HG02981 (cell line): ENCODE measurements at regions not wholly inside any gene's neighbourhood (a gene's known extent, or its start where the extent isn't known, plus 50 kb on each side); places are given as distances from the start of the nearest gene placed in this dataset.
A peak's percentile ranks its signal among the peaks of the same experiment; 100 is the strongest.
"Not testable (repeated sequence)": the region's sequence is repeated elsewhere in the genome, so short reads cannot be mapped to it uniquely, and the experiment has no call there.

Experiments used
- ATAC-seq: cut with Tn5 transposase; IDR thresholded peaks from one replicate; pipeline ENCODE4 v1.9.1; 2021; ENCODE audit warnings: mild to moderate bottlenecking, moderate library complexity; ENCODE audit not compliant: unreplicated experiment

DNA sequence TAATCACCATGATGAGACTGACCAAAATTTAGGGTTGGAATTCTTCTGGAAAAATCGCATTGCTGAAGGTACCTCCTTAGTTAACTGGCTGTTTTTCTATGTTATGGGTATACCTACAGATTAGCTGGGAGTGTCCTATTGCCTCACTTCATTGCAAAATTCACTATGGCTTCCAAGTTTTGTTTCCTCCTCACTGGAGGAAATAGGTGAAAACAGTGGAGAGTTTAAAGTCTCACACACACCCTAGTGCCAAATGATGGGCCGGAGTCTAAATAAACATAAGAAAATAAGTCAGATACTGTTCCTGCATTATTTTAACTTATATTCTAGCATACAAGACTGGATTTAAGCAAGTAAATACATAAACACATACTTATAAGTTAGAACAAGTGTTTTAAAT lies 98.2 kb downstream of the AHR start:
- ATAC-seq = no peak

DNA sequence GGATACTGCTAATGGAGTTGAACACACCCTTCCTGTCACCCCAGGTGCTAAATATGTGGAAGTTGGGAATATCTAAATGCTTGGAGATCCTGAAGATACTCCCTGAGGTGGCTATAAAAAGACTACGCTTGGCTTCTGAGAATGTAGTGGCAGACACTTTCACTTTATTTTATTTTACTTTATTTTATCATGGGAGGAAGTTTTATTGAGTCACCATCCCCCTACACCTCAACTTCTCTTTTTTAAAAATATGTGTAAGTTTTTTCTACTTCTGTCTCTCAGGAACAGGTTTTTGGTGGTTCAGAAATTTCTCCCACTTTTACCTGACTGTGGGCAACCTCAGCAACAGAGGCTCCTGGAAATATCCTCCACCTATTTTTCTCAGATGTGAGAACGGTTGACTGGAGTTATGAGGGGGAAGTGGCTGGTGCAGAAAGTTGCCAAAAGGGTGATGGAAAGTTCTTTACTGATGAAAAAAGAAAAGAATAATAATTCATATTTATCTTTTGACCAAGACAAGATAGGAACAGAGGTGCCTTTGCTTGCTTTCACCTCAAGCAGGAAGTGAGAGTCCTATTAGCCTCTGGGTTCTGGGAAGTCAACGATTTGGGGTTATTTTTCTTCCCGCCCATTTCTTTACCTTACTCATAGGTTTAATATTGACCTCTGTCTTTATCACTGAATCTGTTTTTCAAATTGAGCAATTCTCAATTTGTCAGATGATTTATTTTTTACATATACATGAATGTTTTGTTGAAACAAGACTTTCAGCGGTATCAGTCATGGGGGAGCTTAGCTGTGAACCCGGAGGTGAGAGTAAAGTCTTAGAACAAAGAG lies 103.6 kb downstream of the AHR start:
- peak; percentile 67 for ATAC-seq

DNA sequence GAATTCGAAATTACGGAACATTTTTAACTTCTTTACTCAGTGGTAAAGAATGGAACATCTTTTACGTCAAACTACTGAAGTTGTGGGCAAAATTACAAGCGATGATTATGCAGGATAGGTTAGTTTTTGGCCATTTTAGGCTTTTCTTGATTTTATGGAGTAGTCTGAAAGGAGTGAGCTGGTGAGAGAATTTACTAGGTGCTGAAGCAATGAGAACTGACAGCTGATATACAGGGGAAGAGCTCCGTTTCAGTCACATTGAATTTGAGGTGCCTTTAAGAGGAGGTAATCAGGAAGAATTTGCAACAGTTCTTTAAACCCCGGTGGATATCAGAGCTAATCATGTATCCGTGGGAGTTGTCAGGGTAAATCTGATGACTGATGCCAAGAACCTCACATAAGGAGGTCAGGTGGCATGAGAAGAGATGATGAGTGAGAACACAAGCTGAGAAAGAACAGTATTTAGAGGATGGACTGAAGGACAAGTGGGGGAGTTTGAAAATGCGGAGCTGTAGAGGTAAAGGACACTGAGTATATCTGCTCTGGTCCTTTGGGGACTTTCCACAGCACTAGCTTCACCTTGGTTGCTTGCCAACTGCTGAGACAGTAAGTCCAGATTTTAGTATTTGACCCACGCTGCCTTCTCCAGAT lies 104.3 kb downstream of the AHR start:
- ATAC-seq = peak; percentile 74

DNA sequence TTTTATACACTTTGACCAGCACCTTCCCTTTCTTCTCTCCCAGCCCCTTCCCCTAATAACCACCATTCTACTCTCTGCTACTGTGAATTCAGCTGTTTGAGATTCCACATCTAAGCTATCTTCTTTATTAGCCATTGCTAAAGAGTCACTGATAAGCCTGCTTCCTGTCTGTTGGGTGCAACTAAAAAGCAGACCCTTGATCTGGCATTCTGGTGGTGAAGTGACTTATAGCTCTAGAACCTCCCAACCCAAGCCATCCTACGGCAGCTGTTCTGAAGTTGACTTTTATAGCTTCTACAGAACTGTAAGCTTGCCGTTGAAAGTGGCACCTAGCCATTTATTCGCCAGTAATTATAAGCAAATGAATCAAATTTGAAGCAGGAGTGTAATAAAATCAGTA lies 105.6 kb downstream of the AHR start:
- no peak for ATAC-seq

DNA sequence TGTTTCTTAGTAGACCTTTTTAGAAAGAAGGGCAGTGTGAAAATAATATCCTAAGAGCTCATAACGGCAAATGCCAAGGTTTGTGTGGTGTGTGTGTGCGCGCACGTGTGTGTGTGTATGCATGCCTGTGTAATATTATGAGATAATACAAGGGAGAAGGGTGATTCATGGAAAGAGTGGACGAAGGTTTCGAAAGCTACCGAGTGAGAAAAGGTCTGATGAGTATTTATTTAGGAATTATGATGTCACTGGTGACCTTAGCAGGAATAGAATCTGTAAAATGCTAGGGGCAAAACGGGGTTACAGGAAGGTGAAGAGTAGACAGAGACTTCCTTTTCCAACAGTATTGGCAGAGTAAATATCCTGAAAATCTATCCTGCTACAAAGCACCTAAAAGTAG lies 107.3 kb downstream of the AHR start:
- ATAC-seq = no peak

DNA sequence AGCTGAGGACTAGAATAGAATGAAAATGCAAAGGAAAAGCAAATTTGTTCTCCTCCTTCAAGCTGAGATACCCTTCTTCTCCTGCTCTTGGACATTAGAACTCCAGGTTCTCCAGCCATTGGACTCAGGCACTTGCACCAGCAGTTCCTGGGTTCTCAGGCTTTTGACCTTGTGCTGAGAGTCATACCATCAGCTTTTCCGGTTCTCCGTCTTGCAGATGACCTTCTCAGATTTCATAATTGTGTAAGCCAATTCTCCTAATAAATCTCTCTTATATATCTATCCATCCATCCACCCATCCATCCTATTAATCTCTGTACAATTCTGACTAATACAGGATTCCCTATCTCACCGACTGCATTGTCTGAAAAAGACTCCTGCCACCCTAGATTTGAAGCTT lies 108.3 kb downstream of the AHR start:
- no peak for ATAC-seq

DNA sequence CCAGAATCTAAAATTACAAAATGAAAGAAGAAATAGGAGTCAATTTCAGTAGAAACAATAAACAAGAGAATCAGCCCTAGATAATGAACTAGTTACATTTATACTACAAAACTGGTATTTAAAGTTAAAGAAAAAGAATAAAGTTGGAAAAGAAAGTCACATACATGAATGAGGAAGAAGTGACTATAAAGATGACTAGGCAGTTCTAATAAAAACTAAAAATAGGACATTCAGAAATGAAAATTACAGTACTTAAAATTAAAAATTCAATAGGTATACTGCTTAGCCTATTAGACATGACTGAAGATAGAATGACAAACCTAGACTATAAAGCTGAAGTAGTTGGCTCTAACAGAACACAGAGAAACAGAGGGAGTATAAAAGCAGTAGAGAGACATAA lies 108.8 kb downstream of the AHR start:
- ATAC-seq = no peak

DNA sequence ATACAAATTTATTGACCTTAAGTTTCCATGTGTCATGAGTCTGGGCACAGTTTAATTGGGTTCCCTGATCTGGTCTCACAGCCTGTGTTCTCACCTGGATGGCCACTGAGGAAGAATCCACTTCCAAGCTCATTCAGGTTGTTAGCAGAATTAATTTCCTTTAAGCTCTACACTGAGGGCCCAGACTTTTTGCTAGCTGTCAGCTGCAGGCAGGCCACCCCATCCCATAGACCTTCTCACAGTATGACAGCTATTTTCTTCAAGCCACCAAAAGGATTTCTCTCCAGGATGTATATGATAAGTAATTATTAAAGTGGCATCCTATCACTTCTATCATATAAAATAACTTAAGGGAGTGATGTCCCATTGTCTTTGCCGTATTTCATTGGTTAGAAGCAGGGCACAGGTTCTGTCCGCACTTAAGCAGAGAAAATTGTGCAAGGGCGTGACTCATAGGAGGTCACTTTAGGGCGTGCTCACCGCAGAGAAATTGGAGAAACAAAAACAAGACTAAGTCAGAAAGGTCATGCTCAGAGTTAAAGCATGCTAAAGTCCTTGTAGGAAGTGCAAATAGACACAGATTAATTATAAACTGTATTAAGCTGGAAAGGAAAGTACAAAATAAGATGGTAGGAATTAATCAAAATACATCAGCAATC lies 109.9 kb downstream of the AHR start:
- no peak for ATAC-seq

DNA sequence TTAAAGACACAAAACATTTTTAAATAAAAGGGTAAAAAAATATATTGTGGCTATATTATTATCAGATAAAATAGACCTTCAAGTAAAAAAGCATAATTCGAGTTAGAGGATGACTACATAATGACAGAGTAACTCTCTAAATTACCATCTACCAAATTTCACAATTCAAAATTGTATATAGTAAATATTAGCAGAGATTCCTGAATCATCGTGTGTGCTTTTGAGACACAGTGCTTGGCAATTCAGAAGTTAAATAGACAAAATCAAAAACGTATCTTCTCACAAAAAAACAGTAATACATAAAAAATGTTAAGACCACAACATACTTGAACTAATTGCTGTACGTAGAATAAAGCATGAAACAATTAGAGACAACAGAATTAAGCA lies 110.4 kb downstream of the AHR start:
- ATAC-seq = no peak

DNA sequence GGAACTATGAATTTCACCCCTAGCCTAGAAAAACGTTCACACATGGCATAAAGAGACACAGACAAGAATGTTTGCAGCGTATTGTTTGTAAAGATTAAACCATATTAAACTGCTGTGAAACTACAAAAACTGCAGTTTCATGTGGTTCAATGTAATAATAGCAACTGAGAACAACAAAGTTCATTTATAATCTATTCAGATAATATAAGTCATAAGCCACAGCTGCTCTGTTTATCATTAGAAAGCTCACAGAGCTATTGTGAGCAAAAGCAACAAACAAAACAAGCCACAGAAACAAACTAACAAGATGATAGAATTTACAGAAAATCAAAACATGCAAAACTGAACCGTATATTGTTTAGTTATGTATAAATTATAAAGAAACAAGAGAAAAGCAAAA lies 113.5 kb downstream of the AHR start:
- ATAC-seq = peak; percentile 91

DNA sequence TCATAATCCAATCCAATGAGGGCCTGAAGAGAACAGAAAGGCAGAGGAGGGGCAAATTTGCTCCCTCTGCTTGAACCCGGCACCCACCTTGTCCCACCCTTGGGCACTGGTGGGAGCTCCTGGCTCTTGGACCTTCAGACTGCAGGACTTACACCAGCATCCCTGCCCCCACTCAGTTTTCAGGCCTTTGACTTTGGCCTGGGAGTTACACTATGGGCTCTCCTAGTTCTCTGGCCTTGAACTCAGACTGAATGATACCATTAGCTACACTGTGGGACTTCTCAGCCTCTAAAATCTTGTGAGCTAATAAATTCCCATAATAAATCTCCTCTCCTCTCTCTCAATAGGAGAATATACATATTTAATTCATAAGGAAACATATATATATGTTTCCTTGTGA lies 114.4 kb downstream of the AHR start:
- ATAC-seq = no peak

DNA sequence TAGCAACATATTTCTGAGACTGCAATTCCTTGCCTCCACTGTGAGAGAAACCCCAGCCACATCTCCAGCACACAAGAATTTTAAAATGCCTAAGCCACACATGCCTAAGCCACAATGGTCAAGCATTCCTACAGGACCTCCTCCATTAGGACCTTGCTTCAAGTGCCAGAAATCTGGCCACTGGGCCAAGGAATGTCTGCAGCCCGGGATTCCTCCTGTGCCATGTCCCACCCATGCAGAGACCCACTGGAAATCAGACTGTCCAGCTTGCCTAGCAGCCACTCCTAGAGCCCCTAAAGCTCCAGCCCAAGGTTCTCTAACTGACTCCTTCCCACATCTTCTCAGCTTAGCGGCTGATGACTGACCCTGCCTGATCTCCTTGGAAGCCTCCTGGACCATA lies 117.5 kb downstream of the AHR start:
- no peak for ATAC-seq

DNA sequence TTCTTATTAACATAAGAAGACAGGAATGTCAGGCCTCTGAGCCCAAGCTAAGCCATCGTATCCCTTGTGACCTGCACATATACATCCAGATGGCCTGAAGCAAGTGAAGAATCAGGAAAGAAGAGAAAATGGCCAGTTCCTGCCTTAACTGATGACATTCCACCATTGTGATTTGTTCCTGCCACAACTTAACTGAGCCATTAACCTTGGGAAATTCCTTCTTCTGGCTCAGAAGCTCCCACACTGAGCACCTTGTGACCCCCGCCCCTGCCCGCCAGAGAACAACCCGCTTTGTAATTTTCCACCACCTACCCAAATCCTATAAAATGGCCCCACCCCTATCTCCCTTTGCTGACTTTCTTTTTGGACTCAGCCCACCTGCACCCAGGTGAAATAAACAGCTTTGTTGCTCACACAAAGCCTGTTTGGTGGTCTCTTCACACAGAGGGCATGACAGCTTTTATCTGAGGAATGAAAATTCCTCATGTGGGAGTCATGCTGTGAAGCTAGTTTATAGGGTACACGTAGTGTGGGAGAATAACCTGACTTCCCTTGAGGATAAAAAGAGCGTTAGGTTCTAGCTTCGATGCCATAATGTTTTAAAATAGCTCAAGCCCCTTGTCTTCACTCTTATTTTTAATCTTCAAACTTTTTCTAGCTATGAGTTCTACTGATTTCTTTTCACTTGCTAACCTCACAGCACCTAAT lies 122.0 kb downstream of the AHR start:
- ATAC-seq = not testable (repeated sequence)

DNA sequence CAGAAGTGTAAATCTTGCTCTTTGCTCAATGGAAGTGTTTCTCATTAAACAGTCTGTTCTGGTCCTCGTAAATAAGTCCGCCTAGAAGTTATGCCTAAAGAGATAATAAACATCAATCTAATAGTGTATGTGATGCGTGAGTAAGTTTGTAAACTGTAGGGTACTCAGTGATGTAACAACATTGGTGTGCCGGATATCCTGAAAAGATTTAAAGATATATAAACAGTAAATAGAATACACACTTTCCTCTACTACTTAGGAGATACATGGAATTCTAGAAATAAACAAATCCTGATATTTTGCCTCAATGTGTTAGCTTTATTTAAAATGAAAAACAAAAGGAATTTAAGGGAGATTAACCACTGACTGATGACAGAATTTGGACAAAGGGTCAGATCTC lies 123.5 kb downstream of the AHR start:
- no peak for ATAC-seq

DNA sequence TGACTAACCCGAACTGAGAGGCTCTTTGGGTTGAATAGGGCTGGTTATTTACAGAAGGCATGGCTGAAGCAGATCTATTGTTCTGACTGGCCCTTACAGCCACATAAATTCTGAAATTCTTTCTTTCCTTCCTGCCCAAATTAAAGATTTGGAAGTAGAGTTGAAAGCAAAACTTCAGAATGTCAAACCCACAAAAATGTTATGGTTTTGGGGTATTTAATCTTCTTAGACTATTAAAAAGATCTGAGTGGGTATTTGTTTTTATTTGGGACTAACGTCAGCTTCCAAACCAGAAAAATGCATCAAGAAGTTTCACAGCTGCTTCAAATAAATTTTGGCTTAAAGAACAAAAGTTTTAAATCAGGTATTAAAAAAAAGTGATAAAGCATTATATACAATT lies 124.5 kb downstream of the AHR start:
- ATAC-seq = no peak

DNA sequence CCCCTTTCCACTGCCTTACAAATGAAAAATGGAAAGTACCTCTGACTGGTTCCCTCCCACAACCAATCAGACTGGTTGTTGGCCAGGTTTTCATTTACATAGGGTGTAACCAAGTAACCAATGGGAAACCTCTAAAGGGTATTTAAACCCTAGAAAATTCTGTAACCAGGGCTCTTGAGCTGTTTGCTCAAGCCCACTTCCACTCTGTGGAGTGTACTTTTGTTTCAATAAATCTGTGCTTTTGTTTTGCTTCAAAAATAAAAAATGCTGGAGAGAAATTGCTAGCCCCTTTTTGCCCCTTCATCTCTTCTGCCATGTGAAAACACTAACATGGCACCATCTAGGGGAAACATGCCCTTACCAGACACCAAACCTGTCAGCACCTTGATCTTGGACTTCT lies 129.5 kb downstream of the AHR start:
- ATAC-seq = no peak

DNA sequence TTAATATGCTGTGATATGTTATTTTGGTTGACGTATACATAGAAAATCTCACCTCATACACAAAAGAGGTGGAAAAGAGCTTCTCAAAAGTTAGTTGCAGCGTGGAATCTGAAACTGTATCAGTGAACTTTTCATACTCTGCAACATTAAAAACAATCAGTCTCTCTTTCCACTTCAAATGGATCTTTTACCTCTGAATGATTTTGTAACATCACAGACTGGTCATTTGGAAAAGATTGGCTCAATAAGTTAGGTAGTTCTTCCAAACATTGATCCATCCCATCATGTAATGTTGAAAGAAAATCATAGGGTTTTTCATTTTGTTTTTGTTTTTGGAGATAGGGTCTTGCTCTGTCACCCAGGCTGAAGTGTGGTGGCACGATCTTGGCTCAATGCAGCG lies 131.1 kb downstream of the AHR start:
- no peak for ATAC-seq

DNA sequence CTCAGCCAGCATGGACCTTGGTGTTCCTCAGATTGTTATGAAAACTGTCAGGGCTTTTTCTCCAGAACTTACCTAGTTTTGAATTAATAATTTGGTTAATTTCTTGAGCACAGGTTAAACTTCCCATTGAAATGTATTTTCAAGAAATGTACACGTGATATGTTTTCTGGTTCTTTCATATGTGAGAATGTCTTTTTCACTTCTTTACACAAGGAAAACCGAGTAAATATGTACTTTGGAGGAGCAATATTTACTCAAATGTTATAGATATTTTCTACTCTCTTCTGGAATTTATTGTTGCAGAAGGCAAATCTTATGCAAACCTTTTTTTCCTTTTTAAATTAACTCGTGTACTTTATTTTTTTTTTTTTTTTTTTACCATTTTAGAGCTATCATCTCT lies 134.3 kb downstream of the AHR start:
- ATAC-seq = no peak

DNA sequence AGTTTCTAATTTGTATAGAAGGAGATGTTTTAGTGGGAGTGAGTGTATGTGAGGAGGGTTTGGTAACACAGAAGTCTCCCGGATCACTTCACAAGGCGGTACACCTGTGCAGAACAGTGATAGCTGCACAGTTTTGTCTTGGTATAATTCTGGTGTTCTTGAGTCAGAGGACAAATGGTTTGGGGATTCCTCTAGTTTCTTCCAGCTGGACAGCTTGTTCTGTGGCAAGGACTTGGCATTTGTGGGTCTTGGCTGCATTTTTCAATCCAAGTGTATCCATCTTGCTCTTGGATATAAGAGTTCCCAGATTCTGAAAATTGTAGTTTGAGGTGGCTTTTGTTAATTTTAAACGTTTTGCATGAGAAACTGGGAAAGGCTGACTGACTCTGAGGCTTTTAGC lies 135.7 kb downstream of the AHR start:
- no peak for ATAC-seq

DNA sequence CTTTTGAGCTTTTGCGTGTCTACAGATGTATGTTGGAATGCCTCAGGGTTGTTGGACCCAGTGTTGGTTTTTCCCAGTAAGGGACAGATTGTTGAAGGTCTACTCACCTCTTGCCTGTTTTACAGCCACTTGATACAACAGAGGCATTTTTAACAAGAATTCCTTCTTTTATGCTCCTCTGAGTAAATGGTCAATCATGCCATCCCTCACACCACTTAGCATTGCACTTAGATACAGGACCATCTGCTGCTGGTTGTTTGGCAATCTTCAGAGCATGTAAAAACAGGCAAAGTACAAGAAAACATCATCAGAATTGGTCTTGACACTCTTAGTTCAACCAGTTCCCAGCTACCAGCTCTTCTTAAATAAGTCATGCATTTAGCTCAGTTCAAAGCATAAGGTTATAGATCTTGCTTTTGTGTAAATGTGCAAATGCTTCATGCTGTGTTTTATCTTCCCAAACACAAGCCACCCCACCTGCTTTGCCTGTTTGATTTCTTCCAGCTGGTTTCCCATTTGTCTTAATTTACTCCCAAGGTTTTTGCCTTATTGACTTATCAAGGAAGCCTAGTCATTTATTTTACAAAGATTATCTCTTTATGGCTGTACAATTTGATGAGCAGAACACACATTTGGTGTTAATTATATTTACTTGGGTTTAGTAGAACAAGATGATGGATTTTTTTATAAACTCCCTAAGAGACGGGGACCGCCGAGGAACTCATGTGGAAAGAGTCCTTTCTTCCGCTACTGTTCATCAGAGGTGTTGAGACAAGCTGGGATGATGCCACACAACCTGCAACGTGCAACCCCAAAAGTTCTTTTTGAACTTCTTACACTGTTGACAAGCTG lies 136.6 kb downstream of the AHR start:
- ATAC-seq = no peak

DNA sequence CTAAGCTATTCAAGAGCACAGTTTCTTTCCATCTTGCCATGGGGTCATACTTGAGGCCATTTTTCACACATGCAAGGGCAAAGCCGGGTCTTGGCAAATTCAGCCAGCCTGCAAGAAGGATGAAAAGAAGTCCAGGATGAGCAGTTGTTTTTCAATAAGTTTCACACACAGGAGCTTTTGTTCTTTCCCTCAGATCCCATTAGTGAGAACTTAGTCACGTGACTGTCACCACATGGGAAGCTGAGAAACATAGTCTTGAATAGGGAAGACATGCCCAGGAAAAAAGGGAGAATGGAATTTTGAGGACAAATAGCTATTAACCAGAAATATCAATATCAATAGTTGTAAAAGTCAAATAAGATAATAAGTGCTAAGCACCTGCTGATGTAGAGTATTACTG lies 137.7 kb downstream of the AHR start:
- no peak for ATAC-seq
